HFFc6 (cell line): ENCODE measurements at regions not wholly inside any gene's neighbourhood (a gene's known extent, or its start where the extent isn't known, plus 50 kb on each side); places are given as distances from the start of the nearest gene placed in this dataset.

Experiments used
- DNase-seq: peaks from one replicate; pipeline ENCODE4 v3.0.0-alpha.2; 2018
- H3K27ac Mint-ChIP-seq: 2 replicates; pipeline ENCODE4 v1.8.0; 2020; ENCODE audit warnings: mild to moderate bottlenecking, mixed read lengths
- H3K27me3 Mint-ChIP-seq: 2 replicates; pipeline ENCODE4 v1.8.0; 2021; ENCODE audit warnings: mild to moderate bottlenecking, moderate library complexity, mixed read lengths; ENCODE audit not compliant: insufficient read depth
- H3K36me3 Mint-ChIP-seq: 2 replicates; pipeline ENCODE4 v1.8.0; 2021; ENCODE audit warnings: low read depth, mixed read lengths
- H3K4me1 Mint-ChIP-seq: 2 replicates; pipeline ENCODE4 v1.8.0; 2020; ENCODE audit warnings: low read depth, mixed read lengths
- H3K4me3 Mint-ChIP-seq: 2 replicates; pipeline ENCODE4 v1.8.0; 2020; ENCODE audit warnings: mild to moderate bottlenecking, moderate library complexity, mixed read lengths
- H3K9me3 Mint-ChIP-seq: 2 replicates; pipeline ENCODE4 v1.8.0; 2020; ENCODE audit warnings: mild to moderate bottlenecking, mixed read lengths
- CTCF ChIP-seq: fragments of 200-600 bp; sonication (generic); IDR thresholded peaks from 2 replicates; pipeline ENCODE4 v1.5.0; 2021; ENCODE audit warnings: antibody characterized with exemption, mild to moderate bottlenecking

GRCh38 chr6:14656078-14656521 lies 538.5 kb downstream of the CD83 start:
- H3K4me1 Mint-ChIP-seq, result peaks cover 15% of the 10 kb centered on the region
- no peaks in the 10 kb centered on the region for H3K9me3 Mint-ChIP-seq
- H3K27ac Mint-ChIP-seq, result no peak overlapping the region
- no peak overlapping the region for H3K4me3 Mint-ChIP-seq
- TF ChIP-seq CTCF, result no peak
- H3K36me3 Mint-ChIP-seq, result no peaks in the 10 kb centered on the region
- peaks cover 9% of the 10 kb centered on the region for H3K27me3 Mint-ChIP-seq
- DNase-seq, result no peak

DNA sequence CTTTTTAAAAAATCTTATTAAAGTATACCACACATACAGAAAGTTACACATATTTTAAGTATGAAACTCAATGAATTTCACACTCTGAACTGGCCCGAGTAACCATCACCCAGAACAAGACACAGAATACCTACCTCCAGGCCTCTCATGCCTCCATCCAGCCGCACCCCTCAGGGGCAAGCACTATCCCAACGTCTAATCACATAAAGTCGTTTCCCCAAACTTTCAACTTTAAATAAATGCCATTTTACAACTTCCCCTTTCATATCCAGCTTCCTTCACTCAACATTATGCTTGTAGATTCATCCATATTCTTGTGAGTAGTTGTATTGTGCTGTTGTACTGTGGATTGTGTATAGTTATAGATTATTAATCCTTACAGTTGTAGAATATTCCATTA lies 539.1 kb downstream of the CD83 start:
- H3K9me3 Mint-ChIP-seq, result no peaks in the 10 kb centered on the region

GRCh38 chr6:14658030-14658429 lies 540.5 kb downstream of the CD83 start:
- no peak for TF ChIP-seq CTCF
- DNase-seq, result no peak
- Mint-ChIP-seq H3K36me3 (no peaks in the 10 kb centered on the region), H3K27me3 (peaks cover 3% of the 10 kb centered on the region), H3K4me3 (no peak overlapping the region), H3K27ac (no peak overlapping the region), H3K9me3 (no peaks in the 10 kb centered on the region), H3K4me1 (peaks cover 15% of the 10 kb centered on the region)

More for the DNA sequence above, 539.1 kb downstream of the CD83 start:
- Mint-ChIP-seq H3K36me3 (no peaks in the 10 kb centered on the region), H3K4me3 (no peak overlapping the region), H3K4me1 (peaks cover 15% of the 10 kb centered on the region), H3K27me3 (peaks cover 9% of the 10 kb centered on the region), H3K27ac (no peak overlapping the region)
- no peak for TF ChIP-seq CTCF
- DNase-seq, result no peak

DNA sequence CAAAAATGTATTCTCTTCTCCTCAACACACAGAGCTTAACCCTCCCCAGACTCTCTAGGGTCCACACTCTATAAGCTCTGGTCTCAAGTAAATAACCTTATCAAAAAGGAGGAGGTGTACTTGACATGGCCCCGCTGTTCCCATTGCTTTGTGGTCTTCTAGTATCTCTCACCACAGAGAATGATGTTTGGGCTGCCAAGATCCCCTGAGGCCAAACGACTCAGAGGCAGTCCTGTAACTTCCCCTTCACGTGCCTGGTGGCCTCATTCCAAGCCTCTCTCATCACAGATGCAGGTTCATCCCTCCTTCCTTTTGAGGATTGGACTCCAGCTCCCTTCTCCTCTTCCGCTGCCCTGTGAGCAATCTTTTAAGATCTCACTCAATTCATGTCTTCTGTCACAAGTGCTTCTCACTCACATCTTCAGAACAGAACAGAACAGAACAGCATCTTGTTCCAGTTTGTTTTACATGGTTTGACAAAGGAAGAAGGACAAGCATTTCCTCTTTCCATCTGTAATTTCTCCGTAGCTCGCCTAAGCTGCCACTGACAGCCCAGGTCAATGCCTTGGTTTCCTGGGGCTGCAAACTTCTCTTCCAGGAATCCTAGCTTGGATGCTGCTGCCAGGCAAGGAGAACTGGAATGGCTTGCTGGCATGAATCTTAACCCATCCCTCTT lies 541.5 kb downstream of the CD83 start:
- TF ChIP-seq CTCF, result no peak
- peak; percentile 67 for DNase-seq
- no peaks in the 10 kb centered on the region for H3K36me3 Mint-ChIP-seq
- peaks cover 18% of the 10 kb centered on the region for H3K4me1 Mint-ChIP-seq
- no peak overlapping the region for H3K27ac Mint-ChIP-seq
- no peaks in the 10 kb centered on the region for H3K9me3 Mint-ChIP-seq
- peaks cover 3% of the 10 kb centered on the region for H3K27me3 Mint-ChIP-seq
- no peak overlapping the region for H3K4me3 Mint-ChIP-seq

DNA sequence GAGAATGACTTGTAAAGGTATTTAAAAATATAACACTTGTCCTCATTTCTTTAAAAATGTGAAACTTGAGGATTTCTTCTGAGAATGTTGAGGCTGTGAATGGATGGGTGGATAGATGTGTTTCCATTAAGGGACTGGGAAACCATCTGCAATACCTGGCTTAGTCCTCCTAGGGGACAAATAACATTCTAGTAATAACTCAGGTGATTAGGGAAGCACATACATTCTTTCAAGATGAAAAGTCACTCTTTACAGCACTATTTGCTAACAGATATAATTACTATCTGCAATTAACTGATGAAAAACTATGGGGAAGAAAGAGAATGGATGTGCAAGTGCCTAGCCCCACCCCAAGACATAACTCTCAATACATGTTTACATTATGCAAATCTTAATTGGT lies 542.3 kb downstream of the CD83 start:
- Mint-ChIP-seq H3K4me1 (peaks cover 26% of the 10 kb centered on the region), H3K4me3 (no peak overlapping the region)

More for the DNA sequence above, 542.3 kb downstream of the CD83 start:
- Mint-ChIP-seq H3K27me3 (peaks cover 3% of the 10 kb centered on the region), H3K36me3 (no peaks in the 10 kb centered on the region), H3K9me3 (no peaks in the 10 kb centered on the region), H3K27ac (no peak overlapping the region)
- no peak for DNase-seq
- TF ChIP-seq CTCF, result no peak
